ENCODE measurements at regions not wholly inside any gene's neighbourhood (a gene's known extent, or its start where the extent isn't known, plus 50 kb on each side); places are given as distances from the start of the nearest gene placed in this dataset.

- TF ChIP-seq EZH2 (IDR thresholded peaks at IDR 0.05; ENCODE audit: borderline replicate concordance, insufficient read depth, low read depth, low read length, poor library complexity, severe bottlenecking), result no peak
- TF ChIP-seq CTCF (IDR thresholded peaks at IDR 0.05), result no peak
- Mint-ChIP-seq H3K4me3 (no peak overlapping the region), H3K27ac (no peak overlapping the region), H3K9me3 (ENCODE audit: insufficient read depth) (peaks cover 2% of the 10 kb centered on the region), H3K4me1 (no peaks in the 10 kb centered on the region), H3K27me3 (no peaks in the 10 kb centered on the region)
- no peak overlapping the region for H3K4me2 ChIP-seq (replicated peaks; ENCODE audit: low read depth, low read length, poor library complexity, severe bottlenecking)
- no peaks in the 10 kb centered on the region for H3K4me1 ChIP-seq (ENCODE audit: control insufficient read depth in 2 of 2, insufficient read depth in 2 of 2, low read length in 2 of 2)
- ChIA-PET CTCF (no interaction called here), POLR2A (no interaction called here)
- H3K4me3 ChIP-seq (ENCODE audit: control extremely low read depth in 1 of 5, extremely low read depth in 1 of 5, insufficient read depth in 1 of 5, low read depth in 2 of 5, low read length in 4 of 5), result no peak overlapping the region
- WGBS (ENCODE audit: insufficient coverage), result no CpG with 5 or more reads among the region's 1 CpG
- DNase-seq, result no peak
- no peak overlapping the region for H2AFZ ChIP-seq (ENCODE audit: insufficient read depth, low read depth, low read length, poor library complexity, severe bottlenecking)
- no peak overlapping the region for H3K27ac ChIP-seq (ENCODE audit: low read length in 2 of 2)
- no peaks in the 10 kb centered on the region for H3K79me2 ChIP-seq (ENCODE audit: control insufficient read depth, insufficient read depth, low read length)
- no peak overlapping the region for H3K9ac ChIP-seq (ENCODE audit: low read length)
- intact Hi-C loops (cut with micrococcal nuclease), result no loop called here
- no peaks in the 10 kb centered on the region for H3K27me3 ChIP-seq (replicated peaks in 1 of 4; ENCODE audit: control extremely low read depth in 1 of 4, control insufficient read depth in 3 of 4, insufficient read depth in 4 of 4, low read length in 3 of 4)
- H3K9me3 ChIP-seq (ENCODE audit: control extremely low read depth in 1 of 3, control insufficient read depth in 2 of 3, insufficient read depth in 1 of 3, low read length in 2 of 3), result peaks cover 0 to 5% (median 5%) of the 10 kb centered on the region in 3 donors
- ATAC-seq (ENCODE audit: low read depth), result no peak
- no peaks in the 10 kb centered on the region for H3K36me3 ChIP-seq (replicated peaks in 1 of 2; ENCODE audit: control extremely low read depth in 1 of 2, control insufficient read depth in 1 of 2, extremely low read depth in 1 of 2, insufficient read depth in 2 of 2, low read length in 1 of 2)
- no peaks in the 10 kb centered on the region for H4K20me1 ChIP-seq (ENCODE audit: control insufficient read depth, insufficient read depth, low read length, poor library complexity, severe bottlenecking)
These were observed 235.7 kb downstream of the KCNJ3 start for GRCh38 chr2:154934213-154934612.

DNA sequence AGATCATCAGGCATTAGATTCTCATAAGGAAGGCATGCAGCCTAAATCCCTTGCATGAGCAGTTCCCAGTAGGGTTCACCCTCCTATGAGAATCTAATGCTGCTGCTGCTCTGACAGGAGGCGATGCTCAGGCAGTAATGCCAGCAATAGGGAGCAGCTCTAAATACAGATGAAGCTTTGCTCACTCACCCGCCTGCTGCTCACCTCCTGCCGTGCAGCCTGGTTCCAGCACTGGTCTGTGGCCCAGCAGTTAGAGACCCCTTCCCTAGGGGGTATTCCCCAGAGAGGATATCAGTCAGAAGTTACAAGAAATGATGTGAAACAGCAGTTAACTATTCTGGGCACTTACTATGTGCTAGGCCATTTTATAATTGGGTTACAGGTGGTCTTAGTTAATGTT, 226.0 kb downstream of the KCNJ3 start:
- Histone ChIP-seq H3K27me3 (replicated peaks in 1 of 4; ENCODE audit: control extremely low read depth in 1 of 4, control insufficient read depth in 3 of 4, insufficient read depth in 4 of 4, low read length in 3 of 4) (no peaks in the 10 kb centered on the region), H3K9ac (ENCODE audit: low read length) (no peak overlapping the region), H3K36me3 (replicated peaks in 1 of 2; ENCODE audit: control extremely low read depth in 1 of 2, control insufficient read depth in 1 of 2, extremely low read depth in 1 of 2, insufficient read depth in 2 of 2, low read length in 1 of 2) (no peaks in the 10 kb centered on the region), H3K27ac (ENCODE audit: low read length in 2 of 2) (no peak overlapping the region), H3K4me1 (ENCODE audit: control insufficient read depth in 2 of 2, insufficient read depth in 2 of 2, low read length in 2 of 2) (no peaks in the 10 kb centered on the region), H3K9me3 (ENCODE audit: control extremely low read depth in 1 of 3, control insufficient read depth in 2 of 3, insufficient read depth in 1 of 3, low read length in 2 of 3) (no peaks in the 10 kb centered on the region), H3K79me2 (ENCODE audit: control insufficient read depth, insufficient read depth, low read length) (no peaks in the 10 kb centered on the region), H3K4me2 (replicated peaks; ENCODE audit: low read depth, low read length, poor library complexity, severe bottlenecking) (no peak overlapping the region), H2AFZ (ENCODE audit: insufficient read depth, low read depth, low read length, poor library complexity, severe bottlenecking) (no peak overlapping the region), H4K20me1 (ENCODE audit: control insufficient read depth, insufficient read depth, low read length, poor library complexity, severe bottlenecking) (no peaks in the 10 kb centered on the region), H3K4me3 (ENCODE audit: control extremely low read depth in 1 of 5, extremely low read depth in 1 of 5, insufficient read depth in 1 of 5, low read depth in 2 of 5, low read length in 4 of 5) (no peak overlapping the region)
- CTCF ChIA-PET, result no interaction called here
- DNase-seq, result no peak
- Mint-ChIP-seq H3K27me3 (no peaks in the 10 kb centered on the region), H3K9me3 (ENCODE audit: insufficient read depth) (no peaks in the 10 kb centered on the region), H3K27ac (no peak overlapping the region), H3K4me1 (no peaks in the 10 kb centered on the region), H3K4me3 (no peak overlapping the region)
- POLR2A ChIA-PET, result no interaction called here
- ATAC-seq (ENCODE audit: low read depth), result no peak
- TF ChIP-seq CTCF (IDR thresholded peaks at IDR 0.05) (no peak), EZH2 (IDR thresholded peaks at IDR 0.05; ENCODE audit: borderline replicate concordance, insufficient read depth, low read depth, low read length, poor library complexity, severe bottlenecking) (no peak)
- intact Hi-C loops (cut with micrococcal nuclease), result no loop called here
- 93% methylated on average over 3 of the region's 3 CpGs for WGBS (ENCODE audit: insufficient coverage)

Data from B cell (primary cell).